ENCODE measurements at regions not wholly inside any gene's neighbourhood (a gene's known extent, or its start where the extent isn't known, plus 50 kb on each side); places are given as distances from the start of the nearest gene placed in this dataset.

DNA sequence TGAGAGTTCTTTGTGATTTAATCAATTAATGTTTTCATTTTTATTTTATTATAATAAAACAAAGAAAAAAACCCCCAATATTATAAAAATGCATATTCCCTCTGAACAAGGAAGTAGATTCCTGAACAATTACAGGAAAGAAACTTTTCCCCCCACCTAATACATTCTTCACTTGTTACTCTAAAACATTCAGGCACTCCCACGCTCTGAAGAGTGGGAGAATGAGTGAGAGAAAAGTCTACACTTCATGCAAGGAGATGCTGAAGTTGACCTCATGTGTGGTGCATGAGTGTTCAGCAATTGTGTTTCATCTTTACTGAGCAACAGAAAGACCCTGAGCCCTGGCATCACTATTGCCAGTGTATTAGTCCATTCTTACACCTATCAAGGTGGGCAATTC is 244.2 kb upstream of the IGFBP3 start:
- ATAC-seq (no peak), DNase-seq (ENCODE audit: low read depth, low spot score) (no peak)
- BruUV-seq (replicated peaks) = no TSS peak
- H3K4me2 ChIP-seq (ENCODE audit: low read length) = no peak overlapping the region
- no peaks in the 10 kb centered on the region for H3K36me3 ChIP-seq (ENCODE audit: control insufficient read depth in 1 of 2, insufficient read depth in 2 of 2, low read length in 2 of 2)
- no peak overlapping the region for H3K4me3 ChIP-seq (replicated peaks in 1 of 2; ENCODE audit: low read depth in 1 of 2, low read length in 2 of 2)
- H4K20me1 ChIP-seq (ENCODE audit: insufficient read depth) = no peaks in the 10 kb centered on the region
- H3K9ac ChIP-seq (ENCODE audit: low read length) = no peak overlapping the region
- CTCF ChIA-PET = no interaction called here
- POLR2A ChIA-PET = no interaction called here
- no peaks in the 10 kb centered on the region for H3K79me2 ChIP-seq (ENCODE audit: insufficient read depth, low read length)
- H3K9me3 ChIP-seq (ENCODE audit: control insufficient read depth in 1 of 2, insufficient read depth in 1 of 2, low read depth in 1 of 2, low read length in 2 of 2) = no peaks in the 10 kb centered on the region
- TF ChIP-seq POLR2AphosphoS5 (IDR thresholded peaks at IDR 0.05; ENCODE audit: low read depth, low read length) = no peak
- TF ChIP-seq, protein P1, sequence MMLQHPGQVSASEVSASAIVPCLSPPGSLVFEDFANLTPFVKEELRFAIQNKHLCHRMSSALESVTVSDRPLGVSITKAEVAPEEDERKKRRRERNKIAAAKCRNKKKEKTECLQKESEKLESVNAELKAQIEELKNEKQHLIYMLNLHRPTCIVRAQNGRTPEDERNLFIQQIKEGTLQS (IDR thresholded peaks at IDR 0.05) = no peak
- no peak for TF ChIP-seq JUND (IDR thresholded peaks at IDR 0.05)
- TF ChIP-seq EGR1 (IDR thresholded peaks at IDR 0.05; ENCODE audit: low read depth) = no peak
- TF ChIP-seq, protein P2, sequence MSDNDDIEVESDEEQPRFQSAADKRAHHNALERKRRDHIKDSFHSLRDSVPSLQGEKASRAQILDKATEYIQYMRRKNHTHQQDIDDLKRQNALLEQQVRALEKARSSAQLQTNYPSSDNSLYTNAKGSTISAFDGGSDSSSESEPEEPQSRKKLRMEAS (IDR thresholded peaks at IDR 0.05) = no peak
- TF ChIP-seq, protein P3, sequence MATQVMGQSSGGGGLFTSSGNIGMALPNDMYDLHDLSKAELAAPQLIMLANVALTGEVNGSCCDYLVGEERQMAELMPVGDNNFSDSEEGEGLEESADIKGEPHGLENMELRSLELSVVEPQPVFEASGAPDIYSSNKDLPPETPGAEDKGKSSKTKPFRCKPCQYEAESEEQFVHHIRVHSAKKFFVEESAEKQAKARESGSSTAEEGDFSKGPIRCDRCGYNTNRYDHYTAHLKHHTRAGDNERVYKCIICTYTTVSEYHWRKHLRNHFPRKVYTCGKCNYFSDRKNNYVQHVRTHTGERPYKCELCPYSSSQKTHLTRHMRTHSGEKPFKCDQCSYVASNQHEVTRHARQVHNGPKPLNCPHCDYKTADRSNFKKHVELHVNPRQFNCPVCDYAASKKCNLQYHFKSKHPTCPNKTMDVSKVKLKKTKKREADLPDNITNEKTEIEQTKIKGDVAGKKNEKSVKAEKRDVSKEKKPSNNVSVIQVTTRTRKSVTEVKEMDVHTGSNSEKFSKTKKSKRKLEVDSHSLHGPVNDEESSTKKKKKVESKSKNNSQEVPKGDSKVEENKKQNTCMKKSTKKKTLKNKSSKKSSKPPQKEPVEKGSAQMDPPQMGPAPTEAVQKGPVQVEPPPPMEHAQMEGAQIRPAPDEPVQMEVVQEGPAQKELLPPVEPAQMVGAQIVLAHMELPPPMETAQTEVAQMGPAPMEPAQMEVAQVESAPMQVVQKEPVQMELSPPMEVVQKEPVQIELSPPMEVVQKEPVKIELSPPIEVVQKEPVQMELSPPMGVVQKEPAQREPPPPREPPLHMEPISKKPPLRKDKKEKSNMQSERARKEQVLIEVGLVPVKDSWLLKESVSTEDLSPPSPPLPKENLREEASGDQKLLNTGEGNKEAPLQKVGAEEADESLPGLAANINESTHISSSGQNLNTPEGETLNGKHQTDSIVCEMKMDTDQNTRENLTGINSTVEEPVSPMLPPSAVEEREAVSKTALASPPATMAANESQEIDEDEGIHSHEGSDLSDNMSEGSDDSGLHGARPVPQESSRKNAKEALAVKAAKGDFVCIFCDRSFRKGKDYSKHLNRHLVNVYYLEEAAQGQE (IDR thresholded peaks at IDR 0.05; ENCODE audit: low read depth) = no peak
- TF ChIP-seq EZH2 (IDR thresholded peaks at IDR 0.05) = no peak
- no peak for TF ChIP-seq YY1 (IDR thresholded peaks at IDR 0.05; ENCODE audit: extremely low read depth, insufficient replicate concordance, low read depth, low read length)
- TF ChIP-seq FOSL1 (IDR thresholded peaks at IDR 0.05; ENCODE audit: low read depth) = no peak
- H3K27ac ChIP-seq (ENCODE audit: low read depth, low read length) = no peak overlapping the region
- intact Hi-C loops (cut with micrococcal nuclease) = no loop called here
- H2AFZ ChIP-seq (ENCODE audit: low read depth, low read length, poor library complexity, severe bottlenecking) = no peak overlapping the region
- H3K4me1 ChIP-seq (ENCODE audit: control insufficient read depth in 1 of 2, insufficient read depth in 2 of 2, low read length in 2 of 2) = no peaks in the 10 kb centered on the region
- no peaks in the 10 kb centered on the region for H3K9me2 ChIP-seq (ENCODE audit: insufficient read depth)
- no peaks in the 10 kb centered on the region for H3K27me3 ChIP-seq (ENCODE audit: insufficient read depth, low read length)
- RAD21 ChIA-PET (ENCODE audit: low non-redundant PET in 1 of 2, low total read pairs in 2 of 2, uncharacterized antibody in 2 of 2, unreplicated experiment in 2 of 2) = no interaction called here
